Caco-2 (cell line): ENCODE measurements at regions not wholly inside any gene's neighbourhood (a gene's known extent, or its start where the extent isn't known, plus 50 kb on each side); places are given as distances from the start of the nearest gene placed in this dataset.

Experiments
- BruUV-seq: library from RNA; stranded (reverse); fragments of 400-500 nt; replicated peaks from 2 replicates; lab custom pipeline; 2021; lab: Mats Ljungman, UMichigan
- CTCF ChIA-PET: fragments of 300-600 bp; sonication (Branson Sonifier 250); formaldehyde crosslinking; loops from one replicate; lab custom pipeline; 2022; ENCODE audit warnings: antibody characterized with exemption; lab: Charles Lee
- POLR2A ChIA-PET: fragments of 300-600 bp; sonication (Branson Sonifier 250); formaldehyde crosslinking; loops from one replicate; lab custom pipeline; 2022; ENCODE audit warnings: antibody characterized with exemption; lab: Charles Lee
- DNase-seq, 2 experiments: peaks; one replicate each; pipeline versions ENCODE4 v3.0.0 to v3.0.0-alpha.2; 2020 to 2022
- H3K27me3 ChIP-seq: replicated peaks from 2 replicates; pipeline ENCODE4 v1.6.0; 2011; ENCODE audit warnings: low read length; ENCODE audit not compliant: control insufficient read depth, insufficient read depth
- H3K36me3 ChIP-seq: 2 replicates; pipeline ENCODE4 v1.5.1; 2011; ENCODE audit warnings: low read length; ENCODE audit not compliant: control insufficient read depth, insufficient read depth
- H3K4me1 ChIP-seq: fragments of 250-450 bp; sonication (Bioruptor Pico); 2 replicates; pipeline ENCODE4 v1.5.1; 2020; ENCODE audit warnings: mild to moderate bottlenecking
- H3K4me3 ChIP-seq: 2 replicates; pipeline ENCODE4 v1.5.1; 2011; ENCODE audit warnings: low read depth, mild to moderate bottlenecking, control low read depth, low read length
- H3K9me3 ChIP-seq: fragments of 250-450 bp; sonication (Bioruptor Pico); 2 replicates; pipeline ENCODE4 v1.5.1; 2020; ENCODE audit warnings: mild to moderate bottlenecking, moderate library complexity
- H3K27ac Mint-ChIP-seq: one replicate; pipeline ENCODE4 v1.8.0; 2022; ENCODE audit warnings: mixed read lengths; ENCODE audit not compliant: unreplicated experiment
- H3K27me3 Mint-ChIP-seq: one replicate; pipeline ENCODE4 v1.8.0; 2022; ENCODE audit warnings: mixed read lengths; ENCODE audit not compliant: insufficient read depth, unreplicated experiment
- H3K36me3 Mint-ChIP-seq: one replicate; pipeline ENCODE4 v1.8.0; 2022; ENCODE audit warnings: mild to moderate bottlenecking, mixed read lengths; ENCODE audit not compliant: insufficient read depth, unreplicated experiment
- H3K4me1 Mint-ChIP-seq: one replicate; pipeline ENCODE4 v1.8.0; 2022; ENCODE audit warnings: low read depth, mixed read lengths; ENCODE audit not compliant: unreplicated experiment
- H3K4me3 Mint-ChIP-seq: one replicate; pipeline ENCODE4 v1.8.0; 2022; ENCODE audit warnings: mild to moderate bottlenecking, moderate library complexity, mixed read lengths; ENCODE audit not compliant: unreplicated experiment
- H3K9me3 Mint-ChIP-seq: one replicate; pipeline ENCODE4 v1.8.0; 2022; ENCODE audit warnings: mixed read lengths; ENCODE audit not compliant: unreplicated experiment
- CTCF ChIP-seq, 2 experiments: fragments of 200-600 bp in 1 of 2; IDR thresholded peaks; 1 replicate in 1 of 2; 2 replicates in 1 of 2; pipeline versions ENCODE4 v1.5.1 to v1.8.0; 2011 to 2022; ENCODE audit warnings: antibody characterized with exemption in 1 of 2, control low read depth in 1 of 2, inconsistent platforms in 1 of 2, low read depth in 1 of 2, low read length in 1 of 2, mild to moderate bottlenecking in 1 of 2, moderate library complexity in 1 of 2; ENCODE audit not compliant: insufficient read depth in 1 of 2, severe bottlenecking in 1 of 2, unreplicated experiment in 1 of 2
- intact Hi-C: fragments of 100-400 bp; cut with micrococcal nuclease; formaldehyde crosslinking; loops from one replicate; pipeline ENCODE4 v1.10.0; 2022; ENCODE audit not compliant: unreplicated experiment

- no peak for TF ChIP-seq CTCF (IDR thresholded peaks at IDR 0.05; ENCODE audit: insufficient read depth in 1 of 2, low read depth in 1 of 2, low read length in 1 of 2, severe bottlenecking in 1 of 2, unreplicated experiment in 1 of 2)
- ChIA-PET POLR2A (no interaction called here), CTCF (no interaction called here)
- H3K4me1 ChIP-seq: no peaks in the 10 kb centered on the region
- no peaks in the 10 kb centered on the region for H3K9me3 ChIP-seq
- H3K36me3 ChIP-seq: no peaks in the 10 kb centered on the region
- H3K27ac Mint-ChIP-seq: no peak overlapping the region
- H3K36me3 Mint-ChIP-seq: no peaks in the 10 kb centered on the region
- no peak overlapping the region for H3K4me3 ChIP-seq
- H3K4me3 Mint-ChIP-seq: no peak overlapping the region
- H3K27me3 ChIP-seq: no peaks in the 10 kb centered on the region
- H3K9me3 Mint-ChIP-seq: no peaks in the 10 kb centered on the region
- DNase-seq: no peak
- intact Hi-C loops: no loop called here
- no peaks in the 10 kb centered on the region for H3K27me3 Mint-ChIP-seq
- BruUV-seq: no TSS peak
- H3K4me1 Mint-ChIP-seq: no peaks in the 10 kb centered on the region
Observed at GRCh38 chr14:87178277-87178676, 814.7 kb downstream of the GALC start.

GRCh38 chr14:87175175-87175574, 817.8 kb downstream of the GALC start:
- H3K27ac Mint-ChIP-seq: no peak overlapping the region
- ChIA-PET POLR2A (no interaction called here), CTCF (no interaction called here)
- H3K4me3 ChIP-seq: no peak overlapping the region
- H3K4me3 Mint-ChIP-seq: no peak overlapping the region
- no peaks in the 10 kb centered on the region for H3K36me3 Mint-ChIP-seq
- H3K9me3 ChIP-seq: no peaks in the 10 kb centered on the region
- no peaks in the 10 kb centered on the region for H3K27me3 ChIP-seq
- no peak for TF ChIP-seq CTCF (IDR thresholded peaks at IDR 0.05; ENCODE audit: insufficient read depth in 1 of 2, low read depth in 1 of 2, low read length in 1 of 2, severe bottlenecking in 1 of 2, unreplicated experiment in 1 of 2)
- no peaks in the 10 kb centered on the region for H3K36me3 ChIP-seq
- no peaks in the 10 kb centered on the region for H3K9me3 Mint-ChIP-seq
- intact Hi-C loops: no loop called here
- BruUV-seq: no TSS peak
- H3K4me1 Mint-ChIP-seq: no peaks in the 10 kb centered on the region
- DNase-seq: no peak
- H3K27me3 Mint-ChIP-seq: no peaks in the 10 kb centered on the region
- H3K4me1 ChIP-seq: no peaks in the 10 kb centered on the region

- no peak for DNase-seq
- H3K4me3 Mint-ChIP-seq: no peak overlapping the region
- H3K9me3 ChIP-seq: no peaks in the 10 kb centered on the region
- CTCF ChIA-PET: no interaction called here
- no peaks in the 10 kb centered on the region for H3K36me3 ChIP-seq
- H3K27ac Mint-ChIP-seq: no peak overlapping the region
- H3K27me3 Mint-ChIP-seq: no peaks in the 10 kb centered on the region
- no peak for TF ChIP-seq CTCF (IDR thresholded peaks at IDR 0.05; ENCODE audit: insufficient read depth in 1 of 2, low read depth in 1 of 2, low read length in 1 of 2, severe bottlenecking in 1 of 2, unreplicated experiment in 1 of 2)
- no peaks in the 10 kb centered on the region for H3K36me3 Mint-ChIP-seq
- BruUV-seq: no TSS peak
- no peak overlapping the region for H3K4me3 ChIP-seq
- no peaks in the 10 kb centered on the region for H3K4me1 ChIP-seq
- no peaks in the 10 kb centered on the region for H3K9me3 Mint-ChIP-seq
- H3K27me3 ChIP-seq: no peaks in the 10 kb centered on the region
- intact Hi-C loops: no loop called here
- no peaks in the 10 kb centered on the region for H3K4me1 Mint-ChIP-seq
- POLR2A ChIA-PET: no interaction called here
Observed at GRCh38 chr14:87171141-87171540, 821.8 kb downstream of the GALC start.
